Eye (tissue), 1 donor: ENCODE measurements at regions not wholly inside any gene's neighbourhood (a gene's known extent, or its start where the extent isn't known, plus 50 kb on each side); places are given as distances from the start of the nearest gene placed in this dataset.

Experiments
- DNase-seq: peaks from one replicate; pipeline ENCODE4 v3.0.0-alpha.2; 2015

GRCh38 chr4:111814961-111815360 lies 330.3 kb upstream of the FAM241A start:
- no peak for DNase-seq

DNA sequence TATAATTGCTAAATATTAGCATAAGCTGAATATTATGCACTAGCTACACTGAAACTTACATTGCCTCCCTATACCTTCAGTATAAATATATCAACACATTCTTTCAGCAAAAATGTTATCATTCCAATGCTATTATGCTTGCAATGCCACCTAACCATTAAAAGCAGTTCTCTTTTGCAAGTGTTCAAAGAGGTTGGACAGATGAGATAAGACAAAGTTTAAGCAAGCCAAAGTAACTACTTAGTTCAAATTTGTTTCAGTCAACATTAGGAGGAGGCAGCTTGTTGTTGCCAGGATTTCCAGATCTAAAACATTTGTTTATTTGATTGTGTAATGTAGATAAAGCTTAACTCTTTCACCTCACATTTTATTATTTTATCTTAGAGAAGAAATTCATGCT lies 323.9 kb upstream of the FAM241A start:
- no peak for DNase-seq

DNA sequence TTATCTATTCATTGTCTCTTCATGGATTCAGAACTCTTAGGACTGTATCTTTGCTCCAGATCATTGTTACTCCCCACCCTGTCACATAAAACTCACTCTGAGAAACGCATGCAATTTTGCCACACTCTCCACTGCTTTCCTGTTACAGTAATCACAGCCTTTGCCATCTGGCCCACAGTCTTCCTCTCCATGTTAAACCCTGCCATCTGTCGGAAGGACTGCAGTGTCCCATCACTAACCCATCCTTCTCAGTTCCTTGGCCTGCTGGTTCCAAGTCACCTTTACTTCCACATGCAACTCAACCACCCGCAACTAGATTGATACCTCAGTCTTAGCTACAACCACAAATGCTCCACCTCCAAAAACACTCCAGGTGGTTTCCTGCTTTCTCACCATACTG lies 308.7 kb upstream of the FAM241A start:
- no peak for DNase-seq

GRCh38 chr4:111837761-111838160 lies 307.5 kb upstream of the FAM241A start:
- DNase-seq: no peak

DNA sequence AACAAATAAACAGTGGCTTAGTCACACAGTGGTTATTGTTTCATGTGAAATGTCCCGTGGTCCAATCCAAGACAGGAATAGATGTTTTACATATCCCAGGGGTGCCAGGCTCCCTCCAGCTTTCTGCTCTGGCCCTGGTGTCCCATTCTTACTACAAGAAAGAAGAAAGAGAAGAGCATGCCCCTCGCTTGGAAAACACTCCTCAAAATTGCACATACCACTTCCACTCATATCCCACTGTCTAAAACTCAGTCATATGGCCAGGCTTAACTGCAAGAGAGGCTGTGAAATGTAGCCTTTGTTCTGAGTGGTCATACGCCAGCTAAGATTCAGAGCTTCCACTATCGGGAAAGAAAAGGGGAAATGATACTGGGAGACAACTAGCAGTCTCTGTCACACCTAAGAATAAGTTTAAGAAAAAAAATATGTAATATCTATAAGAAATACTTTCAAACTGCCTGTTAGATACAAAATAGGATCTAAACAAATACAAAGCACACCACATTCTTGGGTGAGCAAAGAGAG lies 306.8 kb upstream of the FAM241A start:
- DNase-seq: no peak

DNA sequence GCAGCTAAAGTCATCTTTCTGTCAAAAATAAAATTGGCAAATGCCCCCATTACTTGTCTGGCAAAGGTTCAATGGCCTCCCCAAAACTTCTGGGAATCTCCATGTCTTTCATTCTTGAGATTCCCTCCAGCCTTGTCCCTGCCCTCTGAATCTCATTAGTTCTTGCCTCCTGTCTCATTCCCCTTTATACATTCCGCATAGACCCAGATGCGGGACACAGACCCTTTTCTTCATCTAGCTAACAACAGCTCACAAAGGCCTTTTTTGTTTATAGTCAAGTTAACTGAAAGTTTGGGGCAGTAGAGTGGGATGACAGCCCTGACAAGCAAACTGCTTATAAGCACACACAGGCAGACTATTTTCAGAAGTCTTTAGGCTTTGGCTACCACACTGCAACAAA lies 306.1 kb upstream of the FAM241A start:
- peak; percentile 17 for DNase-seq

GRCh38 chr4:111842336-111842735 lies 302.9 kb upstream of the FAM241A start:
- DNase-seq: no peak

DNA sequence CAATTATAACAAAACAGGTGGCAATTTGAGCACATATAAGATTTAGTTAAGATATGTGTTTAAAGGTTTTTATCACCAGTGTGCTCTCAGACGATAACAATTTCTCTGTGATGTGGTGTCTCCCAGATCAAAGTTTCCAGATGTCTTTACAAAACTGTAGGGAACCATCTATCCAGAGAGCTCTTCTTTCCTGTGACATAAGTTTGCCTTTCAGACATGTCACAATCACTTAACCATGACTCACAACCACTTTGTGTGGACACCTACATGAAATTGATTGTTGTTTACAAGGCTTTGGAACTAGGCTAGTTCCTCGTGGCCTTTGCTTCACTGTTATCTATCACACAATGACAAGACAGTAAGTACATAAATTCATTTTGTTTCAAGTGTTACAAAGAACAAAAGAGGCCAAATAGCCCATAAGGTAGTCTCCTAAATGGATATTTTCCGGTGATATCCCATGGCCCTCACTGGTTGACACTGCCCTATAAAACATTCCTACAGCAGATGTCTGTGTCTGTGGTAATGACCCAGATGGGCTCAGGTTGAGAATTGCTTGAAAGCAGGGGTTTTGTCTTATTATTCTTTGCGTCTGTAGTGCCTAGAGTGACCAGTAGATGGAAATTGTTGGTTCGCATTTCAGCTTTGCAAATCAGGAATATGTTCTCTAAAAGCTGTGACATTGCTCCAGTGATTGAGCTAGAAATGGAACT lies 297.8 kb upstream of the FAM241A start:
- DNase-seq: no peak

- no peak for DNase-seq
Measured at GRCh38 chr4:111849746-111850284, 295.4 kb upstream of the FAM241A start.

GRCh38 chr4:111854494-111855087 lies 290.7 kb upstream of the FAM241A start:
- DNase-seq: peak; percentile 72

- DNase-seq: no peak
Measured at GRCh38 chr4:111855308-111855707, 289.9 kb upstream of the FAM241A start.

DNA sequence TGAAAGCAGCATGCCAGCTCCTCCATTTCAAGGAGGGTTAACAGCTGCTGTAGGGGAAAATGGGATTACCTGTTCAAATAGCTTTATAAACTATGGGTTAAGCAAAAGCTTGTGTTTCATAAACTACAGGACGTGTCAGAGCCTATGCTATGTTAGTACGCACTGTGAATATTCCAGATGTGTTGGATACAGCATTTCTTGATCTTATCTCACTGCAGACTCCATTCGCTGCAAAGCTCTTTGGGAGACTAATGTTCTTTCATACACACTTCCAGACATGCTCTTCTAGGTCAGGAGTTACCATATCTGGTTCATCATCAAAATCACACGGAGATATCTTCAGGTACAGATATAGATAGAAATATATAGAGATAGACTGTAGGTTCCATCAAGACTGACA lies 281.2 kb upstream of the FAM241A start:
- DNase-seq: no peak

DNA sequence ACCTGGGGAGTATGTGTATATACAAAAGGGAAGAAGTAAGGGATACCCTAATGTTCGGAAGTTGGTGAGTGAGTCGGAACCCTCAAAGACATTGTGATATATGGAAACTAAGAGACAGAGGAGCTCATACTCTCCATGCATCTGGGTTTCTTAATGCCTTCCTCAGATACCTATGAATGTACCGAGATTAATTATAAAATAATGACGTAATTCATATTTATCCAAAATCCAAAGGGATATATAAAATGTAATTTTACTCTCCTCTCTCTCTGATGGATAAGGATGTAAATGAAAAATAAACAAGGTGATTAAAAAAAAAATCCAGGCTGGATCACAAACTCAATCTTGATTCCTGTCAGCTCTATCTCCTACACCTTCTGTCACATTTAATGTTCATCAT lies 275.9 kb upstream of the FAM241A start:
- no peak for DNase-seq

DNA sequence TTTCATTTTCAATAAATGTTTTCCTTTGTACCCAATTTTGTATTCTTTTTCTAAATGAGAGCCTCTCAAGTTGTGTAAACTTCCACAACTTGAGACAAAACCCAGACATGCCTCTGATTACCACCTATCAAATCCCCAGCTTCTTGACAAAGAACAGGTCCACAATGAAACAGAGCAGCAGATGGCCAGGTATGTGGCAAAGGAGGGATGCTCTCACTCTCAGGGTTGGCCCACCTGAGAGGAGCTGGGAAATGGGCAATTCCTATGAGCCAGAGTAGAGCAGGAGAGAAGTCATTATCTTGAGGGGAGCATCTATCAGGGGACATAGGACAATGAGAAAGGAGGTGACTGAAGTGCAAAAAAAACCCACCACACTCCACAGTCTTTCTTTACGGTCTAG lies 273.5 kb upstream of the FAM241A start:
- DNase-seq: no peak

DNA sequence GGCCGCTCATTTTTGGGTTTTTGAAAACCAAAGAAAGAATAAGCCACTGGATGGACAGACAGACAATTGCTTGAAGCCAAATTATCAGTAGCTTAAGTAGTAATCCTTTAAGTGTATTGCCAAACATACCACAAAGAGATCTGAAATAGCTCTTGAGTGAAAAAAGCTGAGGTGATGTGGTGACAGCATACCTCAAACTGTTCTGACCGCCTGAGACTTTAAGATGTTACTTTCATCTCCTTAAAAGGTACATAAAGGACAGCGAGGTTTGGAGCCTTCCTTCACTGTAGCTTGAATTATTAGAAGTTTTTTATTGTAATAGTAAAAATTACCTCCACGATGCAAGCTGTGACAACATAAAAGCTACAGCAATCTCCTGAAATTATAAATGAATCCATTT lies 271.5 kb upstream of the FAM241A start:
- DNase-seq: no peak

DNA sequence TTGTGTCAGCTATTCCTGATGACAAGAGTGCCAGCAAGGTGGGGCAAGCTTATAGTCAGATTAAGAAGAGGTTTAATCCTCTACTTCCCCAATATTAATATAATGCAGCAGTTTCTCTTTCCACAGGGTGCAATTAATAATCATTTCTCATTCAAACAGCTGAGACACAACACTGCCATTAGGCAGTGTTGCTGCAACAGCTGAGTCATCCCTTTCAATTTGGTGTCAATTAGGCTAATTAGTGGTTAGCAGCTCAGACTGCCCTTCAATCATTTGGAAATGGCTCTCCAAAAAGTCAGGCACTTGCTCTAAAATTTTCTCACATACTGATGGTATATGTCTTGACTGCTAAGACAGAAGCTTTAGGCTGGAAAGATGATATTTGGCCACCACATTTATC lies 265.7 kb upstream of the FAM241A start:
- DNase-seq: no peak

- no peak for DNase-seq
Measured at GRCh38 chr4:111880116-111880515, 265.1 kb upstream of the FAM241A start.

GRCh38 chr4:111883557-111883999 lies 261.7 kb upstream of the FAM241A start:
- DNase-seq: peak; percentile 51

DNA sequence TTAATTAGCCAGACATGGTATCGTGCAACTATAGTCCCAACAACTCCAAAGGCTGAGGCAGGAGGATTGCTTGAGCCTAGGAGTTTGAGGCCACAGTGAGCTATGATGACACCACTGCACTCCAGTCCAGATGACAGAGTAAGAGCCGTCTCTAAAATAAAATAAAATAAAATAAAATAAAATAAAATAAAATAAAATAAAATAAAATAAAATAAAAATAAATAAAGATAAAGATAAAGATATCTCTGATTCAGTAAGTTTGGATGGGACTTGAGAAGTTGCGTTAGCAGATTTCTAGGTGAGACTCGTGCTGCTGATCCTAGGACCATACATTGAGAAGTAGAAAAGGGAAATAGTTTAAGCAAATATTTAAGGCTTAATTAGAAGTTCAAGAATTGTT lies 254.8 kb upstream of the FAM241A start:
- DNase-seq: no peak

- no peak for DNase-seq
Measured at GRCh38 chr4:111905511-111905910, 239.7 kb upstream of the FAM241A start.

- no peak for DNase-seq
Measured at GRCh38 chr4:111919639-111920038, 225.6 kb upstream of the FAM241A start.

DNA sequence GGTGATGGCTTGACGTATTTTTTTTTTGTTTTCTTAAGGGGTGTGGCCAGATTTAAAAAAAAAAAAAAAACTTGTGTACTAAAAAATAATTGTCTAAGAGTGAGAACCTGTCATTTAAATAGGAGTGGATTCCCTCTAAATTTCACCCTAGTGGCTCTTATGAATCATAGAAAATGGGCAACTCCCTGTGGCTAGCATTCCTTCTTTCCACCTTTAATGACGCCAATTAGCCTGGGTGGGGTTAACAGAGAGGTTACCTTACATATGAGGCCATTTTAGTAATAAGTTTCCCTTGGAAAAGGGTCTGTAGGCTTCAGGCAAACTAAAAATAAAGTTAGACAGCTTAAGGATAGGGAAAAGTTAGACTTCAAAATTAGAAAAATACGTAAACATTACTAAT lies 223.5 kb upstream of the FAM241A start:
- DNase-seq: no peak

DNA sequence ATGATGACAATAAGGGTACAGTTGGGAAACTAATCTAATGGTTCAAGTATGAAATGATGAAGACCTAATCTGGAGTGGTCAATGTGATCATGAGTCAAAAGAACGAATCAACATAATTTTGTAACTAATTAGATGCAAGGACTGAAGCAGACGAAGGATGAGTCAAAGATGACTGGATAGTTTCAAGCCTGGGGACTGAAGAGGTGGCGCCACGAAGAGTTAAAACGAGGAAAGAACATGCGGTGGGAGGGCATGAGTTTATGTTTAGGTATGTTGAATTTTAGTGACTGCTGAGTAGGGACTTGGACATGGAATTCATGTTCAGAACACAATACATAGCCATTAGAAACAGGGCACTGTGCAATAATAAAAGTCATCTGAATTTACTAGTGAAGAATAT lies 221.5 kb upstream of the FAM241A start:
- DNase-seq: no peak

GRCh38 chr4:111924696-111925095 lies 220.6 kb upstream of the FAM241A start:
- DNase-seq: no peak
